H9 (cell line): ENCODE measurements at regions not wholly inside any gene's neighbourhood (a gene's known extent, or its start where the extent isn't known, plus 50 kb on each side); places are given as distances from the start of the nearest gene placed in this dataset.
A peak's percentile ranks its signal among the peaks of the same experiment; 100 is the strongest.

Experiments used
- DNase-seq: peaks from one replicate; pipeline ENCODE4 v3.0.0-alpha.2; 2017
- H2AFZ ChIP-seq: one replicate; pipeline ENCODE4 v1.6.1; 2013; ENCODE audit warnings: mild to moderate bottlenecking, low read length, control low read depth, moderate library complexity
- H2AK5ac ChIP-seq: 2 replicates; pipeline ENCODE4 v1.6.1; 2013; ENCODE audit warnings: low read length, control low read depth, mixed read lengths; ENCODE audit not compliant: insufficient read length
- H2BK120ac ChIP-seq: one replicate; pipeline ENCODE4 v1.6.1; 2013; ENCODE audit warnings: low read depth, mild to moderate bottlenecking, low read length, control low read depth, inconsistent platforms; ENCODE audit not compliant: poor library complexity, severe bottlenecking
- H2BK12ac ChIP-seq: 2 replicates; pipeline ENCODE4 v1.6.1; 2013; ENCODE audit warnings: low read length, control low read depth, mixed read lengths, low read depth; ENCODE audit not compliant: insufficient read length
- H2BK15ac ChIP-seq: 2 replicates; pipeline ENCODE4 v1.6.1; 2013; ENCODE audit warnings: low read depth, low read length, control low read depth
- H2BK20ac ChIP-seq: one replicate; pipeline ENCODE4 v1.6.1; 2013; ENCODE audit warnings: low read depth, mild to moderate bottlenecking, low read length, control low read depth, inconsistent platforms; ENCODE audit not compliant: poor library complexity, severe bottlenecking
- H2BK5ac ChIP-seq: 2 replicates; pipeline ENCODE4 v1.6.1; 2013; ENCODE audit warnings: low read length, control low read depth, mixed read lengths; ENCODE audit not compliant: insufficient read length
- H3K14ac ChIP-seq: 2 replicates; pipeline ENCODE4 v1.6.1; 2013; ENCODE audit warnings: low read length, control low read depth; ENCODE audit not compliant: insufficient read depth
- H3K18ac ChIP-seq: 2 replicates; pipeline ENCODE4 v1.6.1; 2013; ENCODE audit warnings: low read depth, mild to moderate bottlenecking, mixed read lengths, low read length, control low read depth; ENCODE audit not compliant: insufficient read length
- H3K23ac ChIP-seq: 2 replicates; pipeline ENCODE4 v1.6.1; 2013; ENCODE audit warnings: low read length, control low read depth, mixed read lengths, low read depth; ENCODE audit not compliant: insufficient read length
- H3K23me2 ChIP-seq: 2 replicates; pipeline ENCODE4 v1.6.1; 2013; ENCODE audit warnings: low read depth, mild to moderate bottlenecking, mixed read lengths, low read length, control low read depth; ENCODE audit not compliant: insufficient read length, poor library complexity, severe bottlenecking
- H3K27ac ChIP-seq: 2 replicates; pipeline ENCODE4 v1.5.1; 2013; ENCODE audit warnings: low read length, control low read depth, mixed read lengths, low read depth; ENCODE audit not compliant: insufficient read length
- H3K27me3 ChIP-seq: 2 replicates; pipeline ENCODE4 v1.6.1; 2013; ENCODE audit warnings: low read length, control low read depth, inconsistent platforms; ENCODE audit not compliant: insufficient read depth
- H3K4ac ChIP-seq: 2 replicates; pipeline ENCODE4 v1.6.1; 2013; ENCODE audit warnings: low read depth, mild to moderate bottlenecking, control low read depth, inconsistent platforms, low read length, moderate library complexity
- H3K4me1 ChIP-seq: 2 replicates; pipeline ENCODE4 v1.6.1; 2013; ENCODE audit warnings: low read length, control low read depth, inconsistent platforms; ENCODE audit not compliant: insufficient read depth
- H3K4me2 ChIP-seq: 2 replicates; pipeline ENCODE4 v1.6.1; 2013; ENCODE audit warnings: low read length, control low read depth, mixed read lengths; ENCODE audit not compliant: insufficient read length, insufficient read depth
- H3K56ac ChIP-seq: 2 replicates; pipeline ENCODE4 v1.6.1; 2013; ENCODE audit warnings: low read depth, mild to moderate bottlenecking, mixed read lengths, low read length, control low read depth; ENCODE audit not compliant: insufficient read length
- H3K79me1 ChIP-seq: 2 replicates; pipeline ENCODE4 v1.6.1; 2013; ENCODE audit warnings: low read depth, mild to moderate bottlenecking, moderate library complexity, low read length, control low read depth, inconsistent platforms; ENCODE audit not compliant: insufficient read depth, poor library complexity, severe bottlenecking
- H3K79me2 ChIP-seq: 2 replicates; pipeline ENCODE4 v1.6.1; 2013; ENCODE audit warnings: low read length, control low read depth, inconsistent platforms; ENCODE audit not compliant: insufficient read depth
- H3K9ac ChIP-seq: 2 replicates; pipeline ENCODE4 v1.6.1; 2013; ENCODE audit warnings: low read length, control low read depth, mixed read lengths; ENCODE audit not compliant: insufficient read length; ENCODE audit errors: extremely low read depth
- H3K9me3 ChIP-seq: one replicate; pipeline ENCODE4 v1.6.1; 2013; ENCODE audit warnings: low read depth, low read length, inconsistent platforms; ENCODE audit not compliant: control insufficient read depth
- H3T11ph ChIP-seq: one replicate; pipeline ENCODE4 v1.6.1; 2013; ENCODE audit warnings: mild to moderate bottlenecking, low read length, control low read depth, inconsistent platforms
- H4K20me1 ChIP-seq: one replicate; pipeline ENCODE4 v1.6.1; 2013; ENCODE audit not compliant: control insufficient read depth, insufficient read length, insufficient read depth
- H4K5ac ChIP-seq: 2 replicates; pipeline ENCODE4 v1.6.1; 2013; ENCODE audit warnings: low read depth, mild to moderate bottlenecking, mixed read lengths, low read length, control low read depth; ENCODE audit not compliant: insufficient read length
- H4K8ac ChIP-seq: replicated peaks from 2 replicates; pipeline ENCODE4 v1.6.1; 2013; ENCODE audit warnings: low read length, control low read depth, mixed read lengths, low read depth; ENCODE audit not compliant: insufficient read length
- H4K91ac ChIP-seq: 2 replicates; pipeline ENCODE4 v1.6.1; 2013; ENCODE audit warnings: low read depth, mild to moderate bottlenecking, moderate library complexity, mixed read lengths, low read length, control low read depth; ENCODE audit not compliant: insufficient read length
- H3K27ac Mint-ChIP-seq, 3 experiments: 2 replicates in 2 of 3; 3 replicates in 1 of 3; pipeline ENCODE4 v1.8.0; 2020 to 2021; ENCODE audit warnings: mixed read lengths in 3 of 3, mild to moderate bottlenecking in 1 of 3, moderate library complexity in 1 of 3
- H3K27me3 Mint-ChIP-seq: 2 replicates; pipeline ENCODE4 v1.8.0; 2021; ENCODE audit warnings: low read depth, mild to moderate bottlenecking, moderate library complexity, mixed read lengths
- H3K36me3 Mint-ChIP-seq, 3 experiments: 2 replicates in 2 of 3; 3 replicates in 1 of 3; pipeline ENCODE4 v1.8.0; 2020 to 2021; ENCODE audit warnings: low read depth in 3 of 3, mixed read lengths in 3 of 3; ENCODE audit not compliant: insufficient read depth in 1 of 3
- H3K4me1 Mint-ChIP-seq, 2 experiments: 2 replicates each; pipeline ENCODE4 v1.8.0; 2020; ENCODE audit warnings: mixed read lengths in 2 of 2
- H3K4me3 Mint-ChIP-seq, 2 experiments: 2 replicates in 1 of 2; 3 replicates in 1 of 2; pipeline ENCODE4 v1.8.0; 2020 to 2021; ENCODE audit warnings: mild to moderate bottlenecking in 2 of 2, mixed read lengths in 2 of 2, moderate library complexity in 1 of 2
- H3K9me3 Mint-ChIP-seq, 2 experiments: 2 replicates in 1 of 2; 3 replicates in 1 of 2; pipeline ENCODE4 v1.8.0; 2020; ENCODE audit warnings: mild to moderate bottlenecking in 2 of 2, mixed read lengths in 2 of 2, moderate library complexity in 1 of 2
- WGBS: extraction: QIAGEN DNeasy Blood & Tissue Kit; methylation state at CpG from one replicate; pipeline ENCODE4 v1.1.7; 2013; ENCODE audit warnings: missing lambda C conversion rate, low lambda C conversion rate, mixed read lengths; ENCODE audit not compliant: insufficient read length; ENCODE audit errors: extremely low coverage; 5-methylcytosine and 5-hydroxymethylcytosine counted together
- TF ChIP-seq, protein P1 (sequence below): fragments of 200-600 bp; sonication (generic); conservative IDR thresholded peaks from 3 replicates; pipeline ENCODE4 v1.8.0; 2021; ENCODE audit warnings: antibody characterized with exemption, mild to moderate bottlenecking

- H2BK5ac ChIP-seq: no peak overlapping the region
- no peaks in the 10 kb centered on the region for H3K4me1 ChIP-seq
- no peak overlapping the region for H3K27ac ChIP-seq
- no peak overlapping the region for H2AFZ ChIP-seq
- H3K4me3 Mint-ChIP-seq: no peak overlapping the region
- H3K27ac Mint-ChIP-seq: no peak overlapping the region
- H2BK20ac ChIP-seq: no peak overlapping the region
- H4K5ac ChIP-seq: no peak overlapping the region
- H3K4ac ChIP-seq: no peak overlapping the region
- H4K91ac ChIP-seq: no peak overlapping the region
- no peaks in the 10 kb centered on the region for H3K79me1 ChIP-seq
- H3K18ac ChIP-seq: no peak overlapping the region
- H4K20me1 ChIP-seq: no peaks in the 10 kb centered on the region
- no peak overlapping the region for H2BK12ac ChIP-seq
- H3K14ac ChIP-seq: no peak overlapping the region
- WGBS: no CpG with 5 or more reads among the region's 7 CpGs
- H3K36me3 Mint-ChIP-seq: no peaks in the 10 kb centered on the region
- TF ChIP-seq, protein P1, sequence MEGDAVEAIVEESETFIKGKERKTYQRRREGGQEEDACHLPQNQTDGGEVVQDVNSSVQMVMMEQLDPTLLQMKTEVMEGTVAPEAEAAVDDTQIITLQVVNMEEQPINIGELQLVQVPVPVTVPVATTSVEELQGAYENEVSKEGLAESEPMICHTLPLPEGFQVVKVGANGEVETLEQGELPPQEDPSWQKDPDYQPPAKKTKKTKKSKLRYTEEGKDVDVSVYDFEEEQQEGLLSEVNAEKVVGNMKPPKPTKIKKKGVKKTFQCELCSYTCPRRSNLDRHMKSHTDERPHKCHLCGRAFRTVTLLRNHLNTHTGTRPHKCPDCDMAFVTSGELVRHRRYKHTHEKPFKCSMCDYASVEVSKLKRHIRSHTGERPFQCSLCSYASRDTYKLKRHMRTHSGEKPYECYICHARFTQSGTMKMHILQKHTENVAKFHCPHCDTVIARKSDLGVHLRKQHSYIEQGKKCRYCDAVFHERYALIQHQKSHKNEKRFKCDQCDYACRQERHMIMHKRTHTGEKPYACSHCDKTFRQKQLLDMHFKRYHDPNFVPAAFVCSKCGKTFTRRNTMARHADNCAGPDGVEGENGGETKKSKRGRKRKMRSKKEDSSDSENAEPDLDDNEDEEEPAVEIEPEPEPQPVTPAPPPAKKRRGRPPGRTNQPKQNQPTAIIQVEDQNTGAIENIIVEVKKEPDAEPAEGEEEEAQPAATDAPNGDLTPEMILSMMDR: no peak
- peak overlapping the region; percentile 89 for H2AK5ac ChIP-seq
- no peak overlapping the region for H3K23ac ChIP-seq
- H3K79me2 ChIP-seq: no peaks in the 10 kb centered on the region
- H3T11ph ChIP-seq: no peak overlapping the region
- no peak overlapping the region for H4K8ac ChIP-seq
- no peaks in the 10 kb centered on the region for H3K9me3 Mint-ChIP-seq
- no peaks in the 10 kb centered on the region for H3K23me2 ChIP-seq
- no peaks in the 10 kb centered on the region for H3K27me3 Mint-ChIP-seq
- no peak overlapping the region for H3K56ac ChIP-seq
- no peak overlapping the region for H2BK120ac ChIP-seq
- H3K4me1 Mint-ChIP-seq: peaks cover 4 to 8% of the 10 kb centered on the region in 2 experiments; a peak in 3 of 4 replicates
- no peak overlapping the region for H3K4me2 ChIP-seq
- H3K27me3 ChIP-seq: no peaks in the 10 kb centered on the region
- no peaks in the 10 kb centered on the region for H3K9me3 ChIP-seq
- H2BK15ac ChIP-seq: no peak overlapping the region
- DNase-seq: no peak
- no peak overlapping the region for H3K9ac ChIP-seq
Measured at GRCh38 chr13:80547885-80548825, 207.2 kb upstream of the SPRY2 start.
